Caco-2 (cell line): ENCODE measurements at regions not wholly inside any gene's neighbourhood (a gene's known extent, or its start where the extent isn't known, plus 50 kb on each side); places are given as distances from the start of the nearest gene placed in this dataset.

ENCODE experiments used
- BruUV-seq: library from RNA; stranded (reverse); fragments of 400-500 nt; replicated peaks from 2 replicates; lab custom pipeline; 2021; lab: Mats Ljungman, UMichigan
- CTCF ChIA-PET: fragments of 300-600 bp; sonication (Branson Sonifier 250); formaldehyde crosslinking; loops from one replicate; lab custom pipeline; 2022; ENCODE audit warnings: antibody characterized with exemption; lab: Charles Lee
- POLR2A ChIA-PET: fragments of 300-600 bp; sonication (Branson Sonifier 250); formaldehyde crosslinking; loops from one replicate; lab custom pipeline; 2022; ENCODE audit warnings: antibody characterized with exemption; lab: Charles Lee
- DNase-seq, 2 experiments: peaks; one replicate each; pipeline versions ENCODE4 v3.0.0 to v3.0.0-alpha.2; 2020 to 2022
- H3K27me3 ChIP-seq: replicated peaks from 2 replicates; pipeline ENCODE4 v1.6.0; 2011; ENCODE audit warnings: low read length; ENCODE audit not compliant: control insufficient read depth, insufficient read depth
- H3K36me3 ChIP-seq: 2 replicates; pipeline ENCODE4 v1.5.1; 2011; ENCODE audit warnings: low read length; ENCODE audit not compliant: control insufficient read depth, insufficient read depth
- H3K4me1 ChIP-seq: fragments of 250-450 bp; sonication (Bioruptor Pico); 2 replicates; pipeline ENCODE4 v1.5.1; 2020; ENCODE audit warnings: mild to moderate bottlenecking
- H3K4me3 ChIP-seq: 2 replicates; pipeline ENCODE4 v1.5.1; 2011; ENCODE audit warnings: low read depth, mild to moderate bottlenecking, control low read depth, low read length
- H3K9me3 ChIP-seq: fragments of 250-450 bp; sonication (Bioruptor Pico); 2 replicates; pipeline ENCODE4 v1.5.1; 2020; ENCODE audit warnings: mild to moderate bottlenecking, moderate library complexity
- H3K27ac Mint-ChIP-seq: one replicate; pipeline ENCODE4 v1.8.0; 2022; ENCODE audit warnings: mixed read lengths; ENCODE audit not compliant: unreplicated experiment
- H3K27me3 Mint-ChIP-seq: one replicate; pipeline ENCODE4 v1.8.0; 2022; ENCODE audit warnings: mixed read lengths; ENCODE audit not compliant: insufficient read depth, unreplicated experiment
- H3K36me3 Mint-ChIP-seq: one replicate; pipeline ENCODE4 v1.8.0; 2022; ENCODE audit warnings: mild to moderate bottlenecking, mixed read lengths; ENCODE audit not compliant: insufficient read depth, unreplicated experiment
- H3K4me1 Mint-ChIP-seq: one replicate; pipeline ENCODE4 v1.8.0; 2022; ENCODE audit warnings: low read depth, mixed read lengths; ENCODE audit not compliant: unreplicated experiment
- H3K4me3 Mint-ChIP-seq: one replicate; pipeline ENCODE4 v1.8.0; 2022; ENCODE audit warnings: mild to moderate bottlenecking, moderate library complexity, mixed read lengths; ENCODE audit not compliant: unreplicated experiment
- H3K9me3 Mint-ChIP-seq: one replicate; pipeline ENCODE4 v1.8.0; 2022; ENCODE audit warnings: mixed read lengths; ENCODE audit not compliant: unreplicated experiment
- intact Hi-C: fragments of 100-400 bp; cut with micrococcal nuclease; formaldehyde crosslinking; loops from one replicate; pipeline ENCODE4 v1.10.0; 2022; ENCODE audit not compliant: unreplicated experiment
- TF ChIP-seq, protein P1 (sequence below), 2 experiments: fragments of 200-600 bp in 1 of 2; IDR thresholded peaks; 1 replicate in 1 of 2; 2 replicates in 1 of 2; pipeline versions ENCODE4 v1.5.1 to v1.8.0; 2011 to 2022; ENCODE audit warnings: antibody characterized with exemption in 1 of 2, control low read depth in 1 of 2, inconsistent platforms in 1 of 2, low read depth in 1 of 2, low read length in 1 of 2, mild to moderate bottlenecking in 1 of 2, moderate library complexity in 1 of 2; ENCODE audit not compliant: insufficient read depth in 1 of 2, severe bottlenecking in 1 of 2, unreplicated experiment in 1 of 2

DNA sequence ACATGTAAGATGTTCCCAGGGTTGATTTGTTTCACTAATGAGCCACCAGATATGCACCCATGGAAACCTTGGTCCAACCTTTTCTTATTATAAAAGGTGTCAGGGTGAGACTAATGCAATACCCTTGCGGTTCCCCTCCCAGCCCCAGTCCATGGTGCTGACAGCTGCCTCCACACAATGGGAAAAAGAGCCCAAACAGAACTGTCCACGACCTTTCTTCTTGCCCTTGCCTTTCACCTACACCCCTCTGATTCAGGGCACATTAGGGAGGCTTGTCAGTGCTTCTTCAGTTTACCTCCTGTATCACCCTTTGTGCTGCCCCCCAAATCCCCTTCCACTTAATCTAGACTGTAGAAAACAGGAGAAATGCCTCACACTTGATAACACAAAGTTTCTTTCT, 352.7 kb upstream of the CDH4 start:
- ChIA-PET CTCF (no interaction called here), POLR2A (no interaction called here)
- Mint-ChIP-seq H3K27ac (no peak overlapping the region), H3K36me3 (no peaks in the 10 kb centered on the region), H3K4me3 (no peak overlapping the region), H3K9me3 (peaks cover 14% of the 10 kb centered on the region), H3K4me1 (no peaks in the 10 kb centered on the region), H3K27me3 (no peaks in the 10 kb centered on the region)
- Histone ChIP-seq H3K36me3 (no peaks in the 10 kb centered on the region), H3K4me3 (no peak overlapping the region), H3K27me3 (no peaks in the 10 kb centered on the region), H3K9me3 (no peaks in the 10 kb centered on the region; the same call in none of the 2 replicates), H3K4me1 (no peaks in the 10 kb centered on the region)
- DNase-seq = no peak
- TF ChIP-seq, protein P1, sequence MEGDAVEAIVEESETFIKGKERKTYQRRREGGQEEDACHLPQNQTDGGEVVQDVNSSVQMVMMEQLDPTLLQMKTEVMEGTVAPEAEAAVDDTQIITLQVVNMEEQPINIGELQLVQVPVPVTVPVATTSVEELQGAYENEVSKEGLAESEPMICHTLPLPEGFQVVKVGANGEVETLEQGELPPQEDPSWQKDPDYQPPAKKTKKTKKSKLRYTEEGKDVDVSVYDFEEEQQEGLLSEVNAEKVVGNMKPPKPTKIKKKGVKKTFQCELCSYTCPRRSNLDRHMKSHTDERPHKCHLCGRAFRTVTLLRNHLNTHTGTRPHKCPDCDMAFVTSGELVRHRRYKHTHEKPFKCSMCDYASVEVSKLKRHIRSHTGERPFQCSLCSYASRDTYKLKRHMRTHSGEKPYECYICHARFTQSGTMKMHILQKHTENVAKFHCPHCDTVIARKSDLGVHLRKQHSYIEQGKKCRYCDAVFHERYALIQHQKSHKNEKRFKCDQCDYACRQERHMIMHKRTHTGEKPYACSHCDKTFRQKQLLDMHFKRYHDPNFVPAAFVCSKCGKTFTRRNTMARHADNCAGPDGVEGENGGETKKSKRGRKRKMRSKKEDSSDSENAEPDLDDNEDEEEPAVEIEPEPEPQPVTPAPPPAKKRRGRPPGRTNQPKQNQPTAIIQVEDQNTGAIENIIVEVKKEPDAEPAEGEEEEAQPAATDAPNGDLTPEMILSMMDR (IDR thresholded peaks at IDR 0.05; ENCODE audit: insufficient read depth in 1 of 2, low read depth in 1 of 2, low read length in 1 of 2, severe bottlenecking in 1 of 2, unreplicated experiment in 1 of 2) = no peak
- intact Hi-C loops = no loop called here
- no TSS peak for BruUV-seq

DNA sequence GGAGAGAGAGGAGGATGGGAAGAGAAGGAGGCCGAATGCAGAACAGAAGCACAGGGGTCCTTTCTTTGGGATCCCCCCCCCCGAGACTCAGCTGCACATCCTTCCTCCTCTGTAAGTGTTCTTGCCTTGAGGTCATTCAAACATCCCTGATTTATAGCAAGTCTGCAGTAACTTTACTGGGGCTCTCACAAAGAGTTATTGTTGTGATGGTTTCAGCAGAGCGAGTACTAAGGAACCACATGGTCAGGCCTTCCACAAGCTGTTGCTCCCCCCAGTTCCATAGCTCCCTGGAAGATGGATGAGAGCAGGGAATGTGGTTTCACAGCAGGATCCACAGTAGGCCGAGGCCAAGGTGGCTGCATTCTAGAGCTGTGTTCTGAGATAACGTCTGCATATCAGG, 351.4 kb upstream of the CDH4 start:
- H3K4me3 ChIP-seq = no peak overlapping the region
- DNase-seq = no peak
- Mint-ChIP-seq H3K27me3 (no peaks in the 10 kb centered on the region), H3K4me3 (no peak overlapping the region), H3K9me3 (peaks cover 14% of the 10 kb centered on the region), H3K36me3 (no peaks in the 10 kb centered on the region), H3K4me1 (no peaks in the 10 kb centered on the region), H3K27ac (no peak overlapping the region)
- no peaks in the 10 kb centered on the region for H3K36me3 ChIP-seq
- CTCF ChIA-PET = no interaction called here
- TF ChIP-seq, protein P1 (IDR thresholded peaks at IDR 0.05; ENCODE audit: insufficient read depth in 1 of 2, low read depth in 1 of 2, low read length in 1 of 2, severe bottlenecking in 1 of 2, unreplicated experiment in 1 of 2) = no peak
- no TSS peak for BruUV-seq
- no peaks in the 10 kb centered on the region for H3K4me1 ChIP-seq
- intact Hi-C loops = no loop called here
- H3K27me3 ChIP-seq = no peaks in the 10 kb centered on the region
- POLR2A ChIA-PET = no interaction called here
- no peaks in the 10 kb centered on the region; the same call in none of the 2 replicates for H3K9me3 ChIP-seq

DNA sequence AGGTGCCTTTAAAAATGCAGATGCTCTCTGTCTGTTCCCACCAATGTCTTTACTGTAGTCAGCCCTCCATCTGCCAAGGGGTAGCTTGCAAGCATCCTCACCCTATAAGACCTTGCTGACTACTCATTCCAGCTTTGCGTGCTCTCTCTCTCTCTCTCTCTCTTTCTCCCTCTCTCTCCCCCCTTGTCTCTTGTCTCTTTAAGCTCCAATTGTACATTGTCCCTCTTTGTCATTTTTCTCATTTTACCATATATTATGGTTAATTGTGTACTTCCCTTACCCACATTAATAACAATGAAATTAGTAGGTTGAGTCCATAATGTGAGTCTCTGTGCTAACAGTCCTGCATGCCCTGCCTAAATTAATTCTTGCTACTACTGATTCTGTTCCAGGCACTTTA, 350.2 kb upstream of the CDH4 start:
- Histone ChIP-seq H3K27me3 (no peaks in the 10 kb centered on the region), H3K4me1 (no peaks in the 10 kb centered on the region), H3K36me3 (no peaks in the 10 kb centered on the region), H3K4me3 (no peak overlapping the region), H3K9me3 (no peaks in the 10 kb centered on the region; the same call in none of the 2 replicates)
- Mint-ChIP-seq H3K27me3 (no peaks in the 10 kb centered on the region), H3K27ac (no peak overlapping the region), H3K9me3 (peaks cover 14% of the 10 kb centered on the region), H3K4me1 (no peaks in the 10 kb centered on the region), H3K4me3 (no peak overlapping the region), H3K36me3 (no peaks in the 10 kb centered on the region)
- BruUV-seq = no TSS peak
- CTCF ChIA-PET = no interaction called here
- intact Hi-C loops = no loop called here
- no peak for DNase-seq
- TF ChIP-seq, protein P1 (IDR thresholded peaks at IDR 0.05; ENCODE audit: insufficient read depth in 1 of 2, low read depth in 1 of 2, low read length in 1 of 2, severe bottlenecking in 1 of 2, unreplicated experiment in 1 of 2) = no peak
- POLR2A ChIA-PET = no interaction called here
